IMR-90 (cell line): ENCODE measurements at regions not wholly inside any gene's neighbourhood (a gene's known extent, or its start where the extent isn't known, plus 50 kb on each side); places are given as distances from the start of the nearest gene placed in this dataset.

Experiments
- ATAC-seq: fragments of 200-7000 bp; cut with Tn5 transposase; 2 replicates; pipeline ENCODE4 v1.9.1; 2020; ENCODE audit warnings: low read depth, mild to moderate bottlenecking, moderate library complexity
- BruUV-seq: library from RNA; stranded (reverse); fragments of 400-500 nt; replicated peaks from 2 replicates; lab custom pipeline; 2021; lab: Mats Ljungman, UMichigan
- CTCF ChIA-PET: fragments of 300-600 bp; formaldehyde crosslinking; extraction: SDS; loops from one replicate; lab custom pipeline; 2021; ENCODE audit warnings: antibody characterized with exemption; lab: Yijun Ruan, JAX
- POLR2A ChIA-PET: fragments of 300-600 bp; sonication (Branson Sonifier 250); formaldehyde crosslinking; loops from one replicate; lab custom pipeline; 2022; ENCODE audit warnings: antibody characterized with exemption; ENCODE audit not compliant: unreplicated experiment; lab: Charles Lee
- DNase-seq: peaks from one replicate; pipeline ENCODE4 v3.0.0; 2013
- H2AFZ ChIP-seq: replicated peaks from 2 replicates; pipeline ENCODE3; 2013; ENCODE audit warnings: low read length, mild to moderate bottlenecking; ENCODE audit not compliant: poor library complexity
- H2AK5ac ChIP-seq: 2 replicates; pipeline ENCODE4 v1.6.1; 2013; ENCODE audit warnings: low read depth, low read length, inconsistent platforms
- H2AK9ac ChIP-seq: replicated peaks from 2 replicates; pipeline ENCODE3; 2013; ENCODE audit warnings: mild to moderate bottlenecking, low read depth, low read length, moderate library complexity; ENCODE audit not compliant: poor library complexity
- H2BK120ac ChIP-seq: 2 replicates; pipeline ENCODE4 v1.6.1; 2013; ENCODE audit warnings: low read depth, low read length, inconsistent platforms
- H2BK15ac ChIP-seq: 3 replicates; pipeline ENCODE4 v1.6.1; 2013; ENCODE audit warnings: low read depth, low read length, inconsistent platforms
- H2BK20ac ChIP-seq: 2 replicates; pipeline ENCODE4 v1.6.1; 2013; ENCODE audit warnings: low read depth, mild to moderate bottlenecking, inconsistent platforms, low read length, moderate library complexity
- H2BK5ac ChIP-seq: 2 replicates; pipeline ENCODE4 v1.6.1; 2013; ENCODE audit warnings: mild to moderate bottlenecking, low read depth, low read length, inconsistent platforms; ENCODE audit not compliant: poor library complexity, severe bottlenecking
- H3K14ac ChIP-seq: replicated peaks from 2 replicates; pipeline ENCODE4 v1.6.1; 2013; ENCODE audit warnings: low read depth, low read length, inconsistent platforms
- H3K18ac ChIP-seq: 2 replicates; pipeline ENCODE4 v1.6.1; 2013; ENCODE audit warnings: low read depth, low read length, control low read depth
- H3K23ac ChIP-seq: 2 replicates; pipeline ENCODE4 v1.6.1; 2013; ENCODE audit warnings: low read depth, low read length, inconsistent platforms
- H3K27ac ChIP-seq: 2 replicates; pipeline ENCODE4 v1.5.1; 2013; ENCODE audit warnings: mild to moderate bottlenecking, control low read depth, low read length; ENCODE audit not compliant: insufficient read depth
- H3K27me3 ChIP-seq: 2 replicates; pipeline ENCODE4 v1.6.1; 2013; ENCODE audit warnings: low read length; ENCODE audit not compliant: control insufficient read depth, insufficient read depth
- H3K36me3 ChIP-seq: 2 replicates; pipeline ENCODE4 v1.6.1; 2013; ENCODE audit warnings: low read length, mixed read lengths; ENCODE audit not compliant: control insufficient read depth, insufficient read depth
- H3K4ac ChIP-seq: 2 replicates; pipeline ENCODE4 v1.6.1; 2013; ENCODE audit warnings: low read depth, low read length, inconsistent platforms
- H3K4me1 ChIP-seq: 2 replicates; pipeline ENCODE4 v1.6.1; 2013; ENCODE audit warnings: low read length, mixed read lengths; ENCODE audit not compliant: control insufficient read depth, insufficient read depth
- H3K4me2 ChIP-seq: 2 replicates; pipeline ENCODE4 v1.6.1; 2013; ENCODE audit warnings: low read depth, mild to moderate bottlenecking, control low read depth, low read length, moderate library complexity
- H3K4me3 ChIP-seq: 2 replicates; pipeline ENCODE4 v1.5.1; 2013; ENCODE audit warnings: low read depth, mild to moderate bottlenecking, control low read depth, low read length, moderate library complexity; ENCODE audit not compliant: insufficient read depth
- H3K56ac ChIP-seq: 2 replicates; pipeline ENCODE4 v1.6.1; 2013; ENCODE audit warnings: low read length, inconsistent platforms; ENCODE audit not compliant: insufficient read depth; ENCODE audit errors: extremely low read depth
- H3K79me1 ChIP-seq, 2 experiments: 2 replicates each; pipeline ENCODE4 v1.6.1; 2013; ENCODE audit warnings: low read length in 2 of 2, inconsistent platforms in 1 of 2, low read depth in 1 of 2
- H3K9ac ChIP-seq: 2 replicates; pipeline ENCODE4 v1.6.1; 2013; ENCODE audit warnings: low read depth, low read length, control low read depth
- H3K9me1 ChIP-seq: 2 replicates; pipeline ENCODE4 v1.6.1; 2013; ENCODE audit warnings: low read length, inconsistent platforms; ENCODE audit not compliant: insufficient read depth
- H3K9me3 ChIP-seq: 2 replicates; pipeline ENCODE4 v1.6.1; 2013; ENCODE audit warnings: low read length; ENCODE audit not compliant: control insufficient read depth, insufficient read depth
- H4K20me1 ChIP-seq: 2 replicates; pipeline ENCODE4 v1.6.1; 2013; ENCODE audit warnings: low read length, inconsistent platforms; ENCODE audit not compliant: insufficient read depth
- H4K5ac ChIP-seq: 2 replicates; pipeline ENCODE4 v1.6.1; 2013; ENCODE audit warnings: mild to moderate bottlenecking, low read depth, low read length, control low read depth
- H4K8ac ChIP-seq, 2 experiments: 2 replicates each; pipeline ENCODE4 v1.6.1; 2013; ENCODE audit warnings: low read depth in 2 of 2, low read length in 2 of 2, control low read depth in 1 of 2, inconsistent platforms in 1 of 2
- H4K91ac ChIP-seq: 2 replicates; pipeline ENCODE4 v1.6.1; 2013; ENCODE audit warnings: low read depth, low read length, inconsistent platforms; ENCODE audit not compliant: insufficient read depth
- BHLHE40 ChIP-seq: fragments of 150-350 bp; IDR thresholded peaks from 2 replicates; pipeline ENCODE4 v1.6.1; 2016; ENCODE audit warnings: mild to moderate bottlenecking, low read depth, low read length
- CEBPB ChIP-seq: IDR thresholded peaks from 2 replicates; pipeline ENCODE4 v1.6.1; 2012; ENCODE audit warnings: low read depth, low read length, improper control_type of control experiment
- CHD1 ChIP-seq: IDR thresholded peaks from 2 replicates; pipeline ENCODE4 v1.6.1; 2012; ENCODE audit warnings: low read depth, low read length, improper control_type of control experiment
- CTCF ChIP-seq: conservative IDR thresholded peaks from 2 replicates; pipeline ENCODE4 v1.5.1; 2012; ENCODE audit warnings: mild to moderate bottlenecking, low read depth, low read length, improper control_type of control experiment
- ELK1 ChIP-seq: fragments of 150-350 bp; IDR thresholded peaks from 2 replicates; pipeline ENCODE4 v1.6.1; 2016; ENCODE audit warnings: low read depth, mild to moderate bottlenecking, low read length, moderate library complexity, borderline replicate concordance
- MAFK ChIP-seq: IDR thresholded peaks from 2 replicates; pipeline ENCODE4 v1.6.1; 2012; ENCODE audit warnings: low read depth, low read length, improper control_type of control experiment
- MAZ ChIP-seq: IDR thresholded peaks from 2 replicates; pipeline ENCODE4 v1.6.1; 2012; ENCODE audit warnings: low read depth, mild to moderate bottlenecking, low read length, improper control_type of control experiment, moderate library complexity, borderline replicate concordance
- MXI1 ChIP-seq: IDR thresholded peaks from 2 replicates; pipeline ENCODE4 v1.6.1; 2012; ENCODE audit warnings: low read depth, mild to moderate bottlenecking, low read length, moderate library complexity, borderline replicate concordance
- NFE2L2 ChIP-seq: fragments of 150-350 bp; IDR thresholded peaks from 2 replicates; pipeline ENCODE4 v1.6.1; 2016; ENCODE audit warnings: low read depth, mild to moderate bottlenecking, low read length
- RAD21 ChIP-seq: IDR thresholded peaks from 2 replicates; pipeline ENCODE4 v1.6.1; 2012; ENCODE audit warnings: low read length, improper control_type of control experiment
- RCOR1 ChIP-seq: IDR thresholded peaks from 2 replicates; pipeline ENCODE4 v1.6.1; 2012; ENCODE audit warnings: mild to moderate bottlenecking, low read length, improper control_type of control experiment; ENCODE audit not compliant: insufficient replicate concordance
- RFX5 ChIP-seq: IDR thresholded peaks from 2 replicates; pipeline ENCODE4 v1.8.0; 2012; ENCODE audit warnings: low read depth, mild to moderate bottlenecking, low read length, moderate library complexity
- SMC3 ChIP-seq: fragments of 150-350 bp; IDR thresholded peaks from 2 replicates; pipeline ENCODE4 v1.6.1; 2016; ENCODE audit warnings: low read depth, mild to moderate bottlenecking, antibody characterized with exemption, low read length, moderate library complexity
- USF2 ChIP-seq: fragments of 150-350 bp; IDR thresholded peaks from 2 replicates; pipeline ENCODE4 v1.6.1; 2017; ENCODE audit warnings: mild to moderate bottlenecking, antibody characterized with exemption, low read length, low read depth
- whole genome bisulfite sequencing, 2 experiments: methylation state at CpG; one replicate each; pipeline versions ENCODE4 v1.1.5 to v1.1.7; 2013; ENCODE audit warnings: missing lambda C conversion rate in 2 of 2; ENCODE audit not compliant: insufficient read length in 1 of 2; ENCODE audit errors: extremely low coverage in 2 of 2; 5-methylcytosine and 5-hydroxymethylcytosine counted together
- dilution Hi-C: fragments of 300-500 bp; cut with HindIII; formaldehyde crosslinking; loops from one replicate; pipeline ENCODE4 v1.14.3; 2018; ENCODE audit warnings: low sequenced_read_pairs; ENCODE audit not compliant: unreplicated experiment
- in situ Hi-C: fragments of 300-500 bp; cut with MboI; formaldehyde crosslinking; loops from 3 replicates; pipeline ENCODE4 v1.14.3; 2019; ENCODE audit warnings: low sequenced_read_pairs, inconsistent platforms, mixed read lengths
- intact Hi-C: fragments of 100-400 bp; cut with micrococcal nuclease; formaldehyde crosslinking; loops from 2 replicates; pipeline ENCODE4 v1.10.0; 2022

GRCh38 chr7:12493863-12494686, 76.4 kb upstream of the SCIN start:
- in situ Hi-C loops = loop anchor here (25.0 kb wide), 4 partner anchors 107 to 1057 kb away; partner anchors contain the start of gene THSD7A
- no peak for DNase-seq
- intact Hi-C loops = loop anchor here (2.0 kb wide), 1 partner anchor 659 kb away; no protein-coding TSS in a partner anchor

More at GRCh38 chr7:12493863-12494686, 76.4 kb upstream of the SCIN start:
- H3K9me1 ChIP-seq = no peaks in the 10 kb centered on the region
- H3K9me3 ChIP-seq = no peaks in the 10 kb centered on the region
- dilution Hi-C loops = no loop called here
- no peak overlapping the region for H2BK20ac ChIP-seq
- H3K27me3 ChIP-seq = no peaks in the 10 kb centered on the region
- no TSS peak for BruUV-seq
- no peaks in the 10 kb centered on the region for H4K20me1 ChIP-seq
- no peak overlapping the region for H3K4me2 ChIP-seq
- no peak overlapping the region for H3K9ac ChIP-seq
- no peak overlapping the region for H3K4ac ChIP-seq
- no peak overlapping the region for H2BK120ac ChIP-seq
- no peak for ATAC-seq
- no CpG with 5 or more reads among the region's 2 CpGs for WGBS, 2 experiments
- H2AK5ac ChIP-seq = no peak overlapping the region
- H3K79me1 ChIP-seq = no peaks in the 10 kb centered on the region
- H2BK15ac ChIP-seq = no peak overlapping the region
- ChIA-PET POLR2A (no interaction called here), CTCF (interaction anchor here (0.9 kb wide), 1 partner anchor 36 kb away, joined by 4 read pairs; no protein-coding TSS in a partner anchor)
- no peak overlapping the region for H2AK9ac ChIP-seq
- no peaks in the 10 kb centered on the region for H3K4me1 ChIP-seq
- no peak overlapping the region for H3K56ac ChIP-seq
- TF ChIP-seq RFX5 = no peak
- no peak for TF ChIP-seq ELK1
- TF ChIP-seq MAFK = no peak
- no peak for TF ChIP-seq RAD21
- no peak for TF ChIP-seq CHD1
- no peak for TF ChIP-seq SMC3
- TF ChIP-seq NFE2L2 = no peak
- no peak for TF ChIP-seq CTCF
- no peak for TF ChIP-seq MAZ
- TF ChIP-seq USF2 = no peak
- TF ChIP-seq MXI1 = no peak
- no peak for TF ChIP-seq CEBPB
- no peak for TF ChIP-seq RCOR1
- no peak for TF ChIP-seq BHLHE40
- H3K23ac ChIP-seq = no peak overlapping the region
- H2BK5ac ChIP-seq = no peak overlapping the region
- no peak overlapping the region for H3K4me3 ChIP-seq
- H3K27ac ChIP-seq = no peak overlapping the region
- H2AFZ ChIP-seq = no peak overlapping the region
- H4K91ac ChIP-seq = no peak overlapping the region
- H3K18ac ChIP-seq = no peak overlapping the region
- no peaks in the 10 kb centered on the region for H3K36me3 ChIP-seq
- H4K8ac ChIP-seq = no peak overlapping the region
- H3K14ac ChIP-seq = no peak overlapping the region
- H4K5ac ChIP-seq = no peak overlapping the region
